ENCODE measurements at regions not wholly inside any gene's neighbourhood (a gene's known extent, or its start where the extent isn't known, plus 50 kb on each side); places are given as distances from the start of the nearest gene placed in this dataset.

GRCh38 chr6:4364711-4365110, 229.3 kb upstream of the ECI2 start:
- DNase-seq (ENCODE audit: low spot score in 2 of 2): peak in 1 of 2 donors; percentile 49
- intact Hi-C loops (cut with DNase I; ENCODE audit: low total_unique reads): no loop called here
- no peak overlapping the region for H3K4me3 ChIP-seq (ENCODE audit: low read depth, poor library complexity, severe bottlenecking)
- no peak for TF ChIP-seq CTCF (IDR thresholded peaks at IDR 0.05)
- no peak for TF ChIP-seq POLR2A (IDR thresholded peaks at IDR 0.05)

- no peak for TF ChIP-seq CTCF (IDR thresholded peaks at IDR 0.05)
- no peak for TF ChIP-seq POLR2A (IDR thresholded peaks at IDR 0.05)
- DNase-seq (ENCODE audit: low spot score in 2 of 2): no peak
- intact Hi-C loops (cut with DNase I; ENCODE audit: low total_unique reads): no loop called here
- no peak overlapping the region for H3K4me3 ChIP-seq (ENCODE audit: low read depth, poor library complexity, severe bottlenecking)
Observed at GRCh38 chr6:4364172-4364571, 228.8 kb upstream of the ECI2 start.

- TF ChIP-seq CTCF (IDR thresholded peaks at IDR 0.05) (no peak), POLR2A (IDR thresholded peaks at IDR 0.05) (no peak)
- intact Hi-C loops (cut with DNase I; ENCODE audit: low total_unique reads): no loop called here
- DNase-seq (ENCODE audit: low spot score in 2 of 2): no peak
- H3K4me3 ChIP-seq (ENCODE audit: low read depth, poor library complexity, severe bottlenecking): no peak overlapping the region
- WGBS, 2 donors: 75 to 77% methylated on average over 6 of the region's 6 CpGs
Observed at GRCh38 chr6:4363656-4364055, 228.3 kb upstream of the ECI2 start.

- no peak for DNase-seq (ENCODE audit: low spot score in 2 of 2)
- no peak for TF ChIP-seq POLR2A (IDR thresholded peaks at IDR 0.05)
- no peak for TF ChIP-seq CTCF (IDR thresholded peaks at IDR 0.05)
- H3K4me3 ChIP-seq (ENCODE audit: low read depth, poor library complexity, severe bottlenecking): no peak overlapping the region
- 87 to 92% methylated on average over 4 of the region's 4 CpGs for whole genome bisulfite sequencing, 2 donors
- intact Hi-C loops (cut with DNase I; ENCODE audit: low total_unique reads): no loop called here
Observed at GRCh38 chr6:4362326-4362725, 227.0 kb upstream of the ECI2 start.

GRCh38 chr6:4360920-4361319, 225.5 kb upstream of the ECI2 start:
- TF ChIP-seq CTCF (IDR thresholded peaks at IDR 0.05) (no peak), POLR2A (IDR thresholded peaks at IDR 0.05) (no peak)
- WGBS, 2 donors: 92 to 98% methylated on average over 6 of the region's 6 CpGs
- no peak overlapping the region for H3K4me3 ChIP-seq (ENCODE audit: low read depth, poor library complexity, severe bottlenecking)
- intact Hi-C loops (cut with DNase I; ENCODE audit: low total_unique reads): no loop called here
- no peak for DNase-seq (ENCODE audit: low spot score in 2 of 2)

- peak in 1 of 2 donors; percentile 83 for DNase-seq (ENCODE audit: low spot score in 2 of 2)
- WGBS, 2 donors: 50 to 64% methylated on average over 7 of the region's 7 CpGs
- H3K4me3 ChIP-seq (ENCODE audit: low read depth, poor library complexity, severe bottlenecking): no peak overlapping the region
- intact Hi-C loops (cut with DNase I; ENCODE audit: low total_unique reads): no loop called here
- TF ChIP-seq CTCF (IDR thresholded peaks at IDR 0.05): no peak
- no peak for TF ChIP-seq POLR2A (IDR thresholded peaks at IDR 0.05)
Observed at GRCh38 chr6:4359108-4359730, 223.8 kb upstream of the ECI2 start.

All from lower leg skin (tissue), 4 donors.